ENCODE measurements at regions not wholly inside any gene's neighbourhood (a gene's known extent, or its start where the extent isn't known, plus 50 kb on each side); places are given as distances from the start of the nearest gene placed in this dataset.

DNA sequence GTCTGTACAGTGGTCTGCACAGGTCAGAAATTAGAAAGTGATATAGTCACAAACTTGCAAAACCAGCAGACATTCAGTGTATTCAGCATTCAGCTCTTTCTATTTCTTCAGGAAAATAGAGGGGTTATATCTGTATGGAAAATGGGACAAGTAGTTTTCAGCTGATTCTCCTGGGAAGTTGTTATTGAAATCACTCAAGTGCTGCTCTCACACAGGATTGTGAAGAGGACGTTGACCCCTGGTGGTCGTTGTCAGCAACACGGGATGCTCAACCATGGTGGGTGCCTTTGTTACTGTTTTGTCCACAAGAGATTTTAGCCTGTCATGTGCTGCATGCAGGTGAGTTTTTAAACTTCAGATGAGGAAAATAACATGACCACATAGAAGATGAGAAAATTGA is 981.8 kb downstream of the TMEM121 start:
- Mint-ChIP-seq H3K4me3 (no peak overlapping the region), H3K4me1 (peaks cover 30% of the 10 kb centered on the region), H3K27ac (no peak overlapping the region), H3K9me3 (ENCODE audit: insufficient read depth) (no peaks in the 10 kb centered on the region), H3K27me3 (peaks cover 36% of the 10 kb centered on the region)
- ATAC-seq (ENCODE audit: low read depth) (no peak), DNase-seq (no peak)
- no CpG with 5 or more reads among the region's 3 CpGs for WGBS (ENCODE audit: insufficient coverage)
- H3K79me2 ChIP-seq (ENCODE audit: control insufficient read depth, insufficient read depth, low read length), result no peaks in the 10 kb centered on the region
- intact Hi-C loops (cut with micrococcal nuclease), result no loop called here
- no peak overlapping the region for H3K27ac ChIP-seq (ENCODE audit: low read length in 2 of 2)
- no peak overlapping the region for H3K4me2 ChIP-seq (replicated peaks; ENCODE audit: low read depth, low read length, poor library complexity, severe bottlenecking)
- no peaks in the 10 kb centered on the region for H3K36me3 ChIP-seq (replicated peaks in 1 of 2; ENCODE audit: control extremely low read depth in 1 of 2, control insufficient read depth in 1 of 2, extremely low read depth in 1 of 2, insufficient read depth in 2 of 2, low read length in 1 of 2)
- ChIA-PET CTCF (interaction anchor here (0.6 to 2.7 kb wide), 5 partner anchors 18 to 205 kb away, joined by 3 to 10 read pairs (median 8); no protein-coding TSS in a partner anchor), POLR2A (no interaction called here)
- H2AFZ ChIP-seq (ENCODE audit: insufficient read depth, low read depth, low read length, poor library complexity, severe bottlenecking), result no peak overlapping the region
- H3K4me3 ChIP-seq (ENCODE audit: control extremely low read depth in 1 of 5, extremely low read depth in 1 of 5, insufficient read depth in 1 of 5, low read depth in 2 of 5, low read length in 4 of 5), result no peak overlapping the region
- H4K20me1 ChIP-seq (ENCODE audit: control insufficient read depth, insufficient read depth, low read length, poor library complexity, severe bottlenecking), result no peaks in the 10 kb centered on the region
- H3K9ac ChIP-seq (ENCODE audit: low read length), result no peak overlapping the region
- TF ChIP-seq EZH2 (IDR thresholded peaks at IDR 0.05; ENCODE audit: borderline replicate concordance, insufficient read depth, low read depth, low read length, poor library complexity, severe bottlenecking), result no peak
- TF ChIP-seq, protein P1, sequence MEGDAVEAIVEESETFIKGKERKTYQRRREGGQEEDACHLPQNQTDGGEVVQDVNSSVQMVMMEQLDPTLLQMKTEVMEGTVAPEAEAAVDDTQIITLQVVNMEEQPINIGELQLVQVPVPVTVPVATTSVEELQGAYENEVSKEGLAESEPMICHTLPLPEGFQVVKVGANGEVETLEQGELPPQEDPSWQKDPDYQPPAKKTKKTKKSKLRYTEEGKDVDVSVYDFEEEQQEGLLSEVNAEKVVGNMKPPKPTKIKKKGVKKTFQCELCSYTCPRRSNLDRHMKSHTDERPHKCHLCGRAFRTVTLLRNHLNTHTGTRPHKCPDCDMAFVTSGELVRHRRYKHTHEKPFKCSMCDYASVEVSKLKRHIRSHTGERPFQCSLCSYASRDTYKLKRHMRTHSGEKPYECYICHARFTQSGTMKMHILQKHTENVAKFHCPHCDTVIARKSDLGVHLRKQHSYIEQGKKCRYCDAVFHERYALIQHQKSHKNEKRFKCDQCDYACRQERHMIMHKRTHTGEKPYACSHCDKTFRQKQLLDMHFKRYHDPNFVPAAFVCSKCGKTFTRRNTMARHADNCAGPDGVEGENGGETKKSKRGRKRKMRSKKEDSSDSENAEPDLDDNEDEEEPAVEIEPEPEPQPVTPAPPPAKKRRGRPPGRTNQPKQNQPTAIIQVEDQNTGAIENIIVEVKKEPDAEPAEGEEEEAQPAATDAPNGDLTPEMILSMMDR (IDR thresholded peaks at IDR 0.05), result no peak
- H3K27me3 ChIP-seq (replicated peaks in 1 of 4; ENCODE audit: control extremely low read depth in 1 of 4, control insufficient read depth in 3 of 4, insufficient read depth in 4 of 4, low read length in 3 of 4), result peaks cover 0 to 14% (median 5%) of the 10 kb centered on the region in 4 experiments
- H3K9me3 ChIP-seq (ENCODE audit: control extremely low read depth in 1 of 3, control insufficient read depth in 2 of 3, insufficient read depth in 1 of 3, low read length in 2 of 3), result no peaks in the 10 kb centered on the region
- H3K4me1 ChIP-seq (ENCODE audit: control insufficient read depth in 2 of 2, insufficient read depth in 2 of 2, low read length in 2 of 2), result peaks cover 21 to 38% of the 10 kb centered on the region in 2 donors

DNA sequence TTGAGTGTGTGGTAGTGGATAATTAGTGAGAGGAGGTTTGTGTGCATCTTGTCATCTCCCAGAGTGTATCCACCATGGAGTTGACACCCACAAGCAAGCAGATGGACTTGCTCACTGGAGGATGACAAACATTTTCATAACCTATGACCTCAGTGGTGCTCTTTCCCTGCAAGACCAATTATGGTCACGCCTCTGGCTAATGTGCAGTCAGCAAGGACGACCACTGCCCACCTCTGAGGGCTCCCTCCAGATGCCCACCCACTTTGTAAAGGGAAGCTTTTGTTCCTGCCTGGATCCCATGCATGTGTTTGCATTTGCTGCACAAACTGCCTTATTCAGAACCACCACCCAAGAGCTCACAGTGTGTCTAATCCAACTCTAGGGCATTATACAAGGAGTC is 982.8 kb downstream of the TMEM121 start:
- Mint-ChIP-seq H3K27me3 (peaks cover 41% of the 10 kb centered on the region), H3K4me3 (no peak overlapping the region), H3K27ac (no peak overlapping the region), H3K4me1 (peaks cover 27% of the 10 kb centered on the region), H3K9me3 (ENCODE audit: insufficient read depth) (no peaks in the 10 kb centered on the region)
- no peak for TF ChIP-seq EZH2 (IDR thresholded peaks at IDR 0.05; ENCODE audit: borderline replicate concordance, insufficient read depth, low read depth, low read length, poor library complexity, severe bottlenecking)
- TF ChIP-seq, protein P1 (IDR thresholded peaks at IDR 0.05), result no peak
- Histone ChIP-seq H4K20me1 (ENCODE audit: control insufficient read depth, insufficient read depth, low read length, poor library complexity, severe bottlenecking) (no peaks in the 10 kb centered on the region), H3K4me2 (replicated peaks; ENCODE audit: low read depth, low read length, poor library complexity, severe bottlenecking) (no peak overlapping the region), H3K9ac (ENCODE audit: low read length) (no peak overlapping the region), H2AFZ (ENCODE audit: insufficient read depth, low read depth, low read length, poor library complexity, severe bottlenecking) (no peak overlapping the region), H3K4me1 (ENCODE audit: control insufficient read depth in 2 of 2, insufficient read depth in 2 of 2, low read length in 2 of 2) (peaks cover 21 to 37% of the 10 kb centered on the region in 2 donors), H3K79me2 (ENCODE audit: control insufficient read depth, insufficient read depth, low read length) (no peaks in the 10 kb centered on the region), H3K9me3 (ENCODE audit: control extremely low read depth in 1 of 3, control insufficient read depth in 2 of 3, insufficient read depth in 1 of 3, low read length in 2 of 3) (no peaks in the 10 kb centered on the region), H3K4me3 (ENCODE audit: control extremely low read depth in 1 of 5, extremely low read depth in 1 of 5, insufficient read depth in 1 of 5, low read depth in 2 of 5, low read length in 4 of 5) (no peak overlapping the region), H3K27ac (ENCODE audit: low read length in 2 of 2) (no peak overlapping the region), H3K27me3 (replicated peaks in 1 of 4; ENCODE audit: control extremely low read depth in 1 of 4, control insufficient read depth in 3 of 4, insufficient read depth in 4 of 4, low read length in 3 of 4) (peaks cover 0 to 14% (median 5%) of the 10 kb centered on the region in 4 experiments), H3K36me3 (replicated peaks in 1 of 2; ENCODE audit: control extremely low read depth in 1 of 2, control insufficient read depth in 1 of 2, extremely low read depth in 1 of 2, insufficient read depth in 2 of 2, low read length in 1 of 2) (no peaks in the 10 kb centered on the region)
- intact Hi-C loops (cut with micrococcal nuclease), result no loop called here
- WGBS (ENCODE audit: insufficient coverage), result 61% methylated on average over 2 of the region's 2 CpGs
- DNase-seq, result no peak
- POLR2A ChIA-PET, result no interaction called here
- ATAC-seq (ENCODE audit: low read depth), result no peak
- CTCF ChIA-PET, result interaction anchor here (1.2 to 2.7 kb wide), 3 partner anchors 19 to 47 kb away, joined by 3 to 10 read pairs (median 7); no protein-coding TSS in a partner anchor
